Activated CD4-positive, alpha-beta memory T cell treated with anti-CD3 and anti-CD28 coated beads for 36 hours (primary cell): ENCODE measurements at regions not wholly inside any gene's neighbourhood (a gene's known extent, or its start where the extent isn't known, plus 50 kb on each side); places are given as distances from the start of the nearest gene placed in this dataset.
"Not testable (repeated sequence)": the region's sequence is repeated elsewhere in the genome, so short reads cannot be mapped to it uniquely, and the experiment has no call there.

Experiments used
- CTCF ChIA-PET: fragments of 350-600 bp; sonication (Branson Sonifier 250); formaldehyde crosslinking; loops from one replicate; lab custom pipeline; 2021; ENCODE audit warnings: antibody characterized with exemption, inconsistent platforms; lab: Charles Lee
- POLR2A ChIA-PET: fragments of 350-600 bp; sonication (Branson Sonifier 250); formaldehyde crosslinking; loops from one replicate; lab custom pipeline; 2021; ENCODE audit warnings: antibody characterized with exemption; lab: Charles Lee
- DNase-seq: peaks from one replicate; pipeline ENCODE4 v3.0.0-alpha.2; 2020
- H3K27ac Mint-ChIP-seq: one replicate; pipeline ENCODE4 v1.8.0; 2021; ENCODE audit warnings: mixed read lengths
- H3K27me3 Mint-ChIP-seq: one replicate; pipeline ENCODE4 v1.8.0; 2021; ENCODE audit warnings: mixed read lengths
- H3K36me3 Mint-ChIP-seq: one replicate; pipeline ENCODE4 v1.8.0; 2021; ENCODE audit warnings: mixed read lengths
- H3K4me1 Mint-ChIP-seq: one replicate; pipeline ENCODE4 v1.8.0; 2021; ENCODE audit warnings: low read depth, mixed read lengths
- H3K4me3 Mint-ChIP-seq: one replicate; pipeline ENCODE4 v1.8.0; 2021; ENCODE audit warnings: mild to moderate bottlenecking, mixed read lengths
- H3K9me3 Mint-ChIP-seq: one replicate; pipeline ENCODE4 v1.8.0; 2021; ENCODE audit warnings: mixed read lengths
- intact Hi-C: fragments of 100-400 bp; cut with micrococcal nuclease; formaldehyde crosslinking; loops from one replicate; pipeline ENCODE4 v1.15.1; 2023

DNA sequence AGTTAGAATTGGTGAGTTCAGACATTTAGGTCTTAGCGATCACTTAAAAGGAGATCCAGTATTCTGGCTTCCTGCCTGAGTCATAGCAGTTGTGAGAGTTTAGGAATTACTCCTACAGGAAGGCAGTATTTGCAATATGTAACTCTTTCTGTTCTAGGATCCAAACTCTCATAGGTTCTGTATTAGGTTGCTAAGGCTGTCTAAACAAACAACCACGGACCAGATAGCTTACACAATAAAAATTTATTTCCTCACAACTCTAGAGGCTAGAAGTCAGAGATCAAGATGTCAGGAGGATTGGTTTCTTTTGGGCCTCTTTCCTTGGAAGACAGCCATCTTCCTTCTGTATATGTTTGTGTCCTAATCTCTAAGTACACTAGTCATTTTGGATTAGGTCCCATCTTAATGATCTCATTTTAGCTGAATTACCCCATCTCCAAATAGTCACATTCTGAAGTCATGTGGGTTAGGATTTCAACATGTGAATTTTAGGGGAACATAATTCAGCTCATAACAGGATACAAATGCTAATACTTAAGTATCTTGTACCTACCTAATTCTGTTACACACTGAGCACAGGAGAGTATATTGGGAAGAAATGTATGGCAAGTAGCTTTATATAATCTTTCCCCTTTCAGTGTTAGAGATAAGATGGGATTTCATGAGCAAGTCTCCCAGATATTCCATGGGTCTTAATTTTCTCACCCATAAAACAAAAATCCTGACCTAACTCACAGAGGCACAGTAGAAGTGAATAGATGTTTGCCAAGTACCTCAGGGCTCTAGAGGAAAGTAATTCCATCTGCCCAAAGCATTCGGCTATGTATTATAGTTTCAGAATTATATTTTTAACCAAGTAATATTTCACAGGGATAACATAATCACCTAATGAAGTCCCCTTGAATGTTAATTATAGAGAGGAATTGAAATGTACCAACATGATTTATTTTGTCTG is 144.4 kb downstream of the PTBP2 start:
- Mint-ChIP-seq H3K4me1 (no peaks in the 10 kb centered on the region), H3K36me3 (no peaks in the 10 kb centered on the region), H3K9me3 (peaks cover 1% of the 10 kb centered on the region), H3K27me3 (peaks cover 1% of the 10 kb centered on the region), H3K4me3 (no peak overlapping the region), H3K27ac (no peak overlapping the region)
- intact Hi-C loops = no loop called here
- ChIA-PET POLR2A (no interaction called here), CTCF (no interaction called here)
- no peak for DNase-seq

DNA sequence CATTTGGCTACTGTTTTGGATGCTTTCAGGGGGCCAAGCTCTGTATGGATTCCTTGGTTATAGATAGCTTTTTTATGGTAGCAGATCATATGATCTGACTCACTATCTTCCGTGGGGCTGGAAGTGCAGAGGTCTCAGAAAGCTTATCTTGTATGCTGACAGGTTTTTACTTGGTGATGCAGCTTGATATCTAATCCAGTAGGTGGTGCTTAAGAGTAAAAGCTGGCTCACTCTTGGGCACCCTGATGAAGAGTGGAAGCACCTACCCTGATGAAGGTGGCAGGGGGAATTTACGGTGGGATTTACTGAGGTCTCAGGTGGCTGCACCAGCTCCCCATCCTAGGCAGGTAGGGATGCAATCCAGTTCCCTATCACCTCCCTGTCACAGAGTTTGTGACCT is 151.2 kb downstream of the PTBP2 start:
- no peak overlapping the region for H3K4me3 Mint-ChIP-seq
- peaks cover 3% of the 10 kb centered on the region for H3K36me3 Mint-ChIP-seq
- H3K4me1 Mint-ChIP-seq = no peaks in the 10 kb centered on the region
- intact Hi-C loops = no loop called here
- no peak for DNase-seq
- peaks cover 3% of the 10 kb centered on the region for H3K27me3 Mint-ChIP-seq
- ChIA-PET CTCF (no interaction called here), POLR2A (no interaction called here)
- peaks cover 19% of the 10 kb centered on the region for H3K9me3 Mint-ChIP-seq
- no peak overlapping the region for H3K27ac Mint-ChIP-seq

DNA sequence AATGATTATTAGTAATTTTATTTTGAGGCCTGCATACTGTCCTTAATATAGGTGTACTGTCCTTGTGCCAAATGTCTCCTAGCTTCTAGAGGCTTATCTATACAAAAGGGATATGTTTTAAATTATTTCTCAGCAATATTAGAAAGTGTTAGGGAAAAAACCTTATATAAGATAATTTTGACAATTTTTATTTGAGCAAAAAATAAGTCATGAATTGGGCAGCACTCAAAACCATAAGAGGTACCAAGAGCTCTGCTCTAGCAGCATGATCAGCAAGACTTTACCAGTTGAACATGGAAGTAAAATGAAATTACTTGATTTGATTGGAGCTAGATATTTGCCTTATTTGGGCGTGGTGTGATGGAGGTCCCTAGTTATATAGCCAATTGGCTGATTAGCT is 157.1 kb downstream of the PTBP2 start:
- peaks cover 2% of the 10 kb centered on the region for H3K36me3 Mint-ChIP-seq
- intact Hi-C loops = no loop called here
- H3K4me1 Mint-ChIP-seq = no peaks in the 10 kb centered on the region
- ChIA-PET POLR2A (no interaction called here), CTCF (no interaction called here)
- peaks cover 5% of the 10 kb centered on the region for H3K27me3 Mint-ChIP-seq
- DNase-seq = no peak
- H3K27ac Mint-ChIP-seq = no peak overlapping the region
- no peak overlapping the region for H3K4me3 Mint-ChIP-seq
- H3K9me3 Mint-ChIP-seq = peaks cover 5% of the 10 kb centered on the region

DNA sequence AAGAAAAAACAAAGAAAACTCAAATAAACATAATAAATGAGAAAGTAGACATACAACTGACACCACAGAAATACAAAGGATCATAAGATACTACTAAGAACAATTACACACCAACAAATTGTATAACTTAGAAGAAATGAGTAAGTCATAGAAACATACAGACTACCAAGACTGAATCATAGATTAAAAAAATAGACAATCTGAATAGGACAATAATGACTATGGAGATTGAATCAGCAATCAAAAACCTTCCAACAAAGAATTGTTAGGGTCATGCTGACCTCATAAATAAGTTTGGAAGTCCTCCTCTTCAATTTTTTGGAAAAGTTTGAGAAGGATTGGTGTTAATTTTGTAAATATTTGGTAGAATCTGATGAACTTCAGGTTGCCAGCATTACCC is 159.0 kb downstream of the PTBP2 start:
- DNase-seq = no peak
- no peaks in the 10 kb centered on the region for H3K36me3 Mint-ChIP-seq
- H3K27ac Mint-ChIP-seq = no peak overlapping the region
- H3K4me1 Mint-ChIP-seq = no peaks in the 10 kb centered on the region
- POLR2A ChIA-PET = no interaction called here
- H3K9me3 Mint-ChIP-seq = peaks cover 5% of the 10 kb centered on the region
- intact Hi-C loops = no loop called here
- H3K27me3 Mint-ChIP-seq = peaks cover 5% of the 10 kb centered on the region
- CTCF ChIA-PET = no interaction called here
- no peak overlapping the region for H3K4me3 Mint-ChIP-seq

- H3K36me3 Mint-ChIP-seq = no peaks in the 10 kb centered on the region
- no peak for DNase-seq
- CTCF ChIA-PET = no interaction called here
- no peak overlapping the region for H3K4me3 Mint-ChIP-seq
- H3K9me3 Mint-ChIP-seq = peaks cover 5% of the 10 kb centered on the region
- no peak overlapping the region for H3K27ac Mint-ChIP-seq
- H3K4me1 Mint-ChIP-seq = no peaks in the 10 kb centered on the region
- POLR2A ChIA-PET = no interaction called here
- intact Hi-C loops = no loop called here
- peaks cover 2% of the 10 kb centered on the region for H3K27me3 Mint-ChIP-seq
These were observed 160.5 kb downstream of the PTBP2 start for GRCh38 chr1:96882096-96882495.

DNA sequence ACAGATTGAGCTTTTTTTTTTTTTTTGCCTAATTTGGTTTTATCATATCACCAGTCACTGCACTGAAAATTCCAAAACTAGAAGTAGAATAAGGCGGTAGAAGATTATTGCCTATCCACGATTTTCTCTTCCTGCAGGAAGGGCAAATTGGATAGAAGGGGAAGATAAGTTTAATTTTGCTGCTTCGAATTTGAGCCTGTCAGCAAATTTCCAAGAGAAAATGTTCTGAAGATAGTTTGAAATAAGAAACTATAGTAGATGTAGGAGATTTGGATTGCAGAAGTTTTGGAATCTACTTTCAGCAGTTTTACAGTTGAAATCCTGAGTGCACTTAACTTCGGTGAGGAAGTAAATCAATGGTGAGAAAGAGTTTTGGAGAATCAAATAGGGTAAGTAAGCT is 164.9 kb downstream of the PTBP2 start:
- CTCF ChIA-PET = no interaction called here
- no peak for DNase-seq
- no peaks in the 10 kb centered on the region for H3K36me3 Mint-ChIP-seq
- intact Hi-C loops = no loop called here
- no peaks in the 10 kb centered on the region for H3K4me1 Mint-ChIP-seq
- H3K4me3 Mint-ChIP-seq = no peak overlapping the region
- no peaks in the 10 kb centered on the region for H3K27me3 Mint-ChIP-seq
- H3K9me3 Mint-ChIP-seq = peaks cover 6% of the 10 kb centered on the region
- POLR2A ChIA-PET = no interaction called here
- no peak overlapping the region for H3K27ac Mint-ChIP-seq

GRCh38 chr1:96887501-96887900 is 165.9 kb downstream of the PTBP2 start:
- Mint-ChIP-seq H3K27me3 (no peaks in the 10 kb centered on the region), H3K27ac (no peak overlapping the region), H3K4me1 (no peaks in the 10 kb centered on the region), H3K36me3 (no peaks in the 10 kb centered on the region), H3K9me3 (peaks cover 6% of the 10 kb centered on the region), H3K4me3 (no peak overlapping the region)
- intact Hi-C loops = no loop called here
- POLR2A ChIA-PET = no interaction called here
- CTCF ChIA-PET = no interaction called here
- no peak for DNase-seq

- CTCF ChIA-PET = no interaction called here
- H3K27me3 Mint-ChIP-seq = no peaks in the 10 kb centered on the region
- H3K36me3 Mint-ChIP-seq = no peaks in the 10 kb centered on the region
- intact Hi-C loops = no loop called here
- DNase-seq = no peak
- no peaks in the 10 kb centered on the region for H3K4me1 Mint-ChIP-seq
- POLR2A ChIA-PET = no interaction called here
- H3K9me3 Mint-ChIP-seq = peaks cover 16% of the 10 kb centered on the region
- no peak overlapping the region for H3K27ac Mint-ChIP-seq
- H3K4me3 Mint-ChIP-seq = no peak overlapping the region
These were observed 180.3 kb downstream of the PTBP2 start for GRCh38 chr1:96901783-96902363.

DNA sequence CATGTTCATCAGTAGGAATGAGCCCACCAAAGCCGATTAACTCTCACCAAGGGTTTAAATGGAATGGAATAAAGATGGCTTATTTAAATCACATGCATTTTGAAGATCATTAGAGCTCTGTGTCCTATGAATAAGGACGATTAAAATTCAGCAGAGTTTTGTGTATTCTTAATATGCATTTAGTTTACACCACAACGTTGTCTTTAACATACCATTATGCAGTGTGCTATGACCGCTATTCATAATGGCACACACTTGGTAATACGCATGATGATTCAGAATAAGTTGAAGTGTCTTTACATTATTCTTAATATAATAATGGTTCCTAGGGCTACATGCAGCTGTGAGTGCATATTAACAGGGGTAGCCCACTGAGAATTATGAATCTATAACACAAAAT is 190.7 kb downstream of the PTBP2 start:
- no peak for DNase-seq
- Mint-ChIP-seq H3K9me3 (no peaks in the 10 kb centered on the region), H3K36me3 (no peaks in the 10 kb centered on the region), H3K27ac (no peak overlapping the region), H3K4me3 (no peak overlapping the region), H3K4me1 (no peaks in the 10 kb centered on the region), H3K27me3 (peaks cover 5% of the 10 kb centered on the region)
- ChIA-PET CTCF (no interaction called here), POLR2A (interaction anchor here (0.5 kb wide), 1 partner anchor 123 kb away, joined by 3 read pairs; no protein-coding TSS in a partner anchor)
- intact Hi-C loops = no loop called here

DNA sequence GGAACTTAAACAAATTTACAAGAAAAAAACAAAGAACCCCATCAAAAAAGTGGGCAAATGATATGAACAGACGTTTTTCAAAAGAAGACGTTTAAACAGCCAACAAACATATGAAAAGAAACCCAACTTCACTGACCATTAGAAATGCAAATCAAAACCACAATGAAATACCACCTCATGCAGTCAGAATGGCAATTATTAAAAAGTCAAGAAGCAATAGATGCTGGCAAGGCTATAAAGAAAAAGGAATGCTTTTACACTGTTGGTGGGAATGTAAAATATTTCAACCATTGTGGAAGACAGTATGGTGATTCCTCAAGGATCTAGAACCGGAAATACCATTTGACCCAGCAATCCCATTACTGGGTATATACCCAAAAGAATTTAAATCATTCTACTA is 194.1 kb downstream of the PTBP2 start:
- H3K27ac Mint-ChIP-seq, DNase-seq, H3K36me3 Mint-ChIP-seq, H3K9me3 Mint-ChIP-seq, H3K27me3 Mint-ChIP-seq, H3K4me3 Mint-ChIP-seq, POLR2A ChIA-PET, intact Hi-C loops, CTCF ChIA-PET, H3K4me1 Mint-ChIP-seq: not testable (repeated sequence)

DNA sequence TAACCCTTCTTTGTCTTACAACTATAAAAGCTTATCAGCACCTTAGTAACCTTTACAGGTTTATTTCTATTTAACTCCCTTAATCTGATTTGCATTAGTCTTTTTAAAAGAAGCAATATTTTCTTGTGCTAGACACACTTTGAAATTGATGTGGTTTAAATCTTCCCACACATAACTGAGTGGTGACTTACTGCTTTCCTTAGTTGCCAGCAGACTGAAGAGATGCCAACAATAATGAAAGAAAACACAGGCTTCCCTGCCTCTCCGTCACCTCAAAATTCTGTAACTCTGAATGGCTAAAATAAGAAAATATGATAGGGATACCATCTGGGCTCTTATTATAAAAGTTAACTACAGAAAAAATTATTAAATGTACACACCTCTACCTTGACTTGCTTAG is 196.8 kb downstream of the PTBP2 start:
- Mint-ChIP-seq H3K36me3 (no peaks in the 10 kb centered on the region), H3K4me1 (no peaks in the 10 kb centered on the region), H3K27me3 (peaks cover 2% of the 10 kb centered on the region), H3K27ac (no peak overlapping the region), H3K9me3 (peaks cover 10% of the 10 kb centered on the region), H3K4me3 (no peak overlapping the region)
- ChIA-PET CTCF (no interaction called here), POLR2A (no interaction called here)
- no peak for DNase-seq
- intact Hi-C loops = no loop called here

GRCh38 chr1:96922181-96922580 is 200.6 kb downstream of the PTBP2 start:
- intact Hi-C loops = no loop called here
- Mint-ChIP-seq H3K27me3 (no peaks in the 10 kb centered on the region), H3K36me3 (no peaks in the 10 kb centered on the region), H3K9me3 (peaks cover 22% of the 10 kb centered on the region), H3K4me3 (no peak overlapping the region), H3K4me1 (no peaks in the 10 kb centered on the region), H3K27ac (no peak overlapping the region)
- CTCF ChIA-PET = no interaction called here
- POLR2A ChIA-PET = no interaction called here
- DNase-seq = no peak

DNA sequence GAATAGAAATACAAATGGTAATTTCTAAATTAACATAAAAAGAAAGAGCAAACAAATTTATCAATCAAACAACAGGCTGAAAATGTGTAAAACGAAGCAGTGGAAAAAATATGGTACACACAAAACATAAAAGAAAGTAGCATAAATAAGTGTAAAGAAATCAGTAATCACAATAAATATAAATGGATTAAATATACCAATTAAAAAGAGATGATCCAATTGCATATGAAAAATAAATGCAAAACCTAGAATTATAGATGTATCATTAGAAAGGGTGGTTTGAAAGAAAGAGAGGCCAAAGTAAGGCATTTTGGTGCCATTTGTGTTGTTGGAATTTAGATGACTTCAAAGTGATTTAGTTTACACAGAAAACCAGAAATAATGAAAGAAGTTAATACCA is 202.2 kb downstream of the PTBP2 start:
- POLR2A ChIA-PET = no interaction called here
- CTCF ChIA-PET = no interaction called here
- intact Hi-C loops = no loop called here
- Mint-ChIP-seq H3K9me3 (peaks cover 22% of the 10 kb centered on the region), H3K27ac (no peak overlapping the region), H3K36me3 (no peaks in the 10 kb centered on the region), H3K4me3 (no peak overlapping the region), H3K27me3 (peaks cover 4% of the 10 kb centered on the region), H3K4me1 (no peaks in the 10 kb centered on the region)
- DNase-seq = no peak
